GM12864 (cell line): ENCODE measurements at regions not wholly inside any gene's neighbourhood (a gene's known extent, or its start where the extent isn't known, plus 50 kb on each side); places are given as distances from the start of the nearest gene placed in this dataset.

Experiments
- DNase-seq: peaks from one replicate; pipeline ENCODE4 v3.0.0-alpha.2; 2011; ENCODE audit warnings: low read depth
- H3K4me3 ChIP-seq: 2 replicates; pipeline ENCODE4 v1.5.1; 2011; ENCODE audit warnings: mild to moderate bottlenecking, low read depth, low read length, control low read depth
- TF ChIP-seq, protein P1 (sequence below): IDR thresholded peaks from 2 replicates; pipeline ENCODE4 v1.5.1; 2011; ENCODE audit warnings: low read depth, mild to moderate bottlenecking, moderate library complexity, low read length, control low read depth, inconsistent platforms; ENCODE audit errors: missing control alignments

- no peak for DNase-seq
- H3K4me3 ChIP-seq: no peak overlapping the region
- TF ChIP-seq, protein P1, sequence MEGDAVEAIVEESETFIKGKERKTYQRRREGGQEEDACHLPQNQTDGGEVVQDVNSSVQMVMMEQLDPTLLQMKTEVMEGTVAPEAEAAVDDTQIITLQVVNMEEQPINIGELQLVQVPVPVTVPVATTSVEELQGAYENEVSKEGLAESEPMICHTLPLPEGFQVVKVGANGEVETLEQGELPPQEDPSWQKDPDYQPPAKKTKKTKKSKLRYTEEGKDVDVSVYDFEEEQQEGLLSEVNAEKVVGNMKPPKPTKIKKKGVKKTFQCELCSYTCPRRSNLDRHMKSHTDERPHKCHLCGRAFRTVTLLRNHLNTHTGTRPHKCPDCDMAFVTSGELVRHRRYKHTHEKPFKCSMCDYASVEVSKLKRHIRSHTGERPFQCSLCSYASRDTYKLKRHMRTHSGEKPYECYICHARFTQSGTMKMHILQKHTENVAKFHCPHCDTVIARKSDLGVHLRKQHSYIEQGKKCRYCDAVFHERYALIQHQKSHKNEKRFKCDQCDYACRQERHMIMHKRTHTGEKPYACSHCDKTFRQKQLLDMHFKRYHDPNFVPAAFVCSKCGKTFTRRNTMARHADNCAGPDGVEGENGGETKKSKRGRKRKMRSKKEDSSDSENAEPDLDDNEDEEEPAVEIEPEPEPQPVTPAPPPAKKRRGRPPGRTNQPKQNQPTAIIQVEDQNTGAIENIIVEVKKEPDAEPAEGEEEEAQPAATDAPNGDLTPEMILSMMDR: no peak
These were observed 354.1 kb downstream of the GRIA2 start for GRCh38 chr4:157574606-157575005.

DNA sequence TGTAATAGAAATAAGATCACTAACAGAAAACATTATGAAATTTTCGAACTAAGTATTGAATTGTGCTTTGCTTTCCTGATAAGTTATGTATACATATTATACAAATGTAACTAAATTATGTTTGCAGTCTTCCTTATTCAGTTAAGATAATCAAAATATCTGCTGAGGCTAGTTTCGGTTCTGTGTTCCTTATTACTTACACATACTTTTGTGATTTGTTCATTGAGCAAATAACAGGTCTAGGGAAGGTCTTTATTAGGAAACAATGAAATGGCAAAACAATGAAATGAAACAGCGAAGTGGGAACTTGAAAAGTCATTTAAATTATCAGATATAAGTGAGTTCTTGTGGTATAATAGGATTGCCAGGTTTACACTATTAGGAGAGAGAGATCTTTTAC lies 352.4 kb downstream of the GRIA2 start:
- no peak for DNase-seq
- H3K4me3 ChIP-seq: no peak overlapping the region
- TF ChIP-seq, protein P1: no peak

DNA sequence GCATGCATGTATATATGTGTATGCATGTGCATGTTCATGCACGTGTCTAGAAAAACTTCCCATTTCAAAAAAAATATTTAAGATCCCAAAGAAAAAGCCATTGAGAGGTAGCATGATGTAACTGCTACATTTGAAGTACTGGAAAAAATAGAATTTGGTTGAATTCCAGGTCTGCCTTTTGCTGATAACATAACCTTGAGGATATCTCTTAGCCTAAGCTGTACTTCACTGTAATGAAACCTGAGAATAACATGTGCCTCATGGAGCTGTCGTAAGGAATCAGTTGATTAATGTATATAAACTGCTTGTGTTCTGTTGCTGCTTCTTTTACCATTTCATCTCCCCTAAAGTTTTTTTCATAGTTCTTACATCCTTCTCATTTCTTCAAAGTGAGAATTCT lies 351.8 kb downstream of the GRIA2 start:
- TF ChIP-seq, protein P1: no peak
- DNase-seq: no peak
- H3K4me3 ChIP-seq: no peak overlapping the region

- TF ChIP-seq, protein P1: no peak
- no peak for DNase-seq
- no peak overlapping the region for H3K4me3 ChIP-seq
These were observed 344.2 kb downstream of the GRIA2 start for GRCh38 chr4:157564771-157565170.

DNA sequence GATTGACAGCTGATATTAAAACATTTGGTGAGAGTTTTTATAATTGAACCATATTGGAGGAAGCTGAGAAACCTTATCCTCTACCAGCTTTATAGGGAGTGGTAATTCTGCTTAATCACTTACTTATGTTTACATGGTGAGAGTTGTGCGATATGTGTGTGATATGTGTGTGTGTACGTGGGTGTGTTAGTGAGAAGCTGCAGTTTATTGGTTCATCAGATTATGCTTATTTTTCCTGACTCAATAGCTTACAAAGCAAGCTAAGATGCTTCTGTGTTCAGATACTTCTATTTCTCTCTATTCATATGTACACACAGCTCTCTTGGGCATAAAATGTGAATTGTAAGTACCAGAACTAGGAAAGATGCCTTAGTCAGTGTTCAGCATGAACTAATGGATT lies 343.7 kb downstream of the GRIA2 start:
- TF ChIP-seq, protein P1: no peak
- no peak overlapping the region for H3K4me3 ChIP-seq
- no peak for DNase-seq

GRCh38 chr4:157558016-157558415 lies 337.5 kb downstream of the GRIA2 start:
- DNase-seq: no peak
- H3K4me3 ChIP-seq: no peak overlapping the region
- TF ChIP-seq, protein P1: no peak

DNA sequence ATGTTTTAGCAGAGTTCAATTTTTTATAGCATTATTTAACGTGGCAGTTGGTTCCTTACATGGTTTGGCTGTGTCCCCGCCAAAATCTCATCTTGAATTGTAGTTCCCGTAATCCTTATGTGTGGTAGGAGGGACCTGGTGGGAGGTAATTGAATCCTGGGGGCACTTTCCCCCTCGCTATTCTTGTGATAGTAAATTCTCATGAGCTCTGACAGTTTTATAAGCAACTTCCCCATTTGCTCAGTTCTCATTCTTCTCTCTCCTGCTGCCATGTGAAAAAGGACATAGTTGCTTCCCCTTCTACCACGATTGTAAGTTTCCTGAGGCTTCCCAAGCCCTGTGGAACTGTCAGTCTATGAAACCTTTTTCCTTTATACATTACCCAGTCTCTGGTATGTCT lies 329.5 kb downstream of the GRIA2 start:
- TF ChIP-seq, protein P1: no peak
- no peak overlapping the region for H3K4me3 ChIP-seq
- DNase-seq: no peak
